ENCODE measurements at regions not wholly inside any gene's neighbourhood (a gene's known extent, or its start where the extent isn't known, plus 50 kb on each side); places are given as distances from the start of the nearest gene placed in this dataset.

- TF ChIP-seq CTCF (IDR thresholded peaks at IDR 0.05) = no peak
- Histone ChIP-seq H3K27ac (no peak overlapping the region), H3K36me3 (no peaks in the 10 kb centered on the region), H3K4me1 (no peaks in the 10 kb centered on the region), H3K27me3 (no peaks in the 10 kb centered on the region), H3K9me3 (peaks cover 1 to 11% of the 10 kb centered on the region in 2 donors), H3K4me3 (no peak overlapping the region)
- no peak for DNase-seq (ENCODE audit: low spot score)
These were observed 131.9 kb downstream of the C16orf95 start for GRCh38 chr16:87185308-87185707.

GRCh38 chr16:87185983-87186382, 131.2 kb downstream of the C16orf95 start:
- no peak overlapping the region for H3K27ac ChIP-seq
- no peak overlapping the region for H3K4me3 ChIP-seq
- DNase-seq (ENCODE audit: low spot score) = no peak
- peaks cover 4 to 17% of the 10 kb centered on the region in 2 donors for H3K9me3 ChIP-seq
- H3K4me1 ChIP-seq = no peaks in the 10 kb centered on the region
- TF ChIP-seq CTCF (IDR thresholded peaks at IDR 0.05) = no peak
- no peaks in the 10 kb centered on the region for H3K36me3 ChIP-seq
- H3K27me3 ChIP-seq = no peaks in the 10 kb centered on the region

- H3K9me3 ChIP-seq = peaks cover 4 to 18% of the 10 kb centered on the region in 2 donors
- H3K27ac ChIP-seq = no peak overlapping the region
- DNase-seq (ENCODE audit: low spot score) = no peak
- no peaks in the 10 kb centered on the region for H3K27me3 ChIP-seq
- H3K4me3 ChIP-seq = no peak overlapping the region
- H3K4me1 ChIP-seq = no peaks in the 10 kb centered on the region
- TF ChIP-seq CTCF (IDR thresholded peaks at IDR 0.05) = no peak
- no peaks in the 10 kb centered on the region for H3K36me3 ChIP-seq
These were observed 130.7 kb downstream of the C16orf95 start for GRCh38 chr16:87186446-87186845.

- Histone ChIP-seq H3K4me3 (no peak overlapping the region), H3K27me3 (no peaks in the 10 kb centered on the region), H3K4me1 (no peaks in the 10 kb centered on the region), H3K9me3 (peaks cover 4 to 18% of the 10 kb centered on the region in 2 donors), H3K36me3 (no peaks in the 10 kb centered on the region), H3K27ac (no peak overlapping the region)
- DNase-seq (ENCODE audit: low spot score) = no peak
- TF ChIP-seq CTCF (IDR thresholded peaks at IDR 0.05) = no peak
These were observed 130.2 kb downstream of the C16orf95 start for GRCh38 chr16:87186876-87187533.

GRCh38 chr16:87188104-87188503, 129.1 kb downstream of the C16orf95 start:
- H3K4me3 ChIP-seq = no peak overlapping the region
- H3K27me3 ChIP-seq = no peaks in the 10 kb centered on the region
- TF ChIP-seq CTCF (IDR thresholded peaks at IDR 0.05) = no peak
- H3K4me1 ChIP-seq = no peaks in the 10 kb centered on the region
- no peak overlapping the region for H3K27ac ChIP-seq
- no peak for DNase-seq (ENCODE audit: low spot score)
- H3K9me3 ChIP-seq = peaks cover 4 to 18% of the 10 kb centered on the region in 2 donors
- no peaks in the 10 kb centered on the region for H3K36me3 ChIP-seq

- DNase-seq (ENCODE audit: low spot score) = no peak
- Histone ChIP-seq H3K36me3 (no peaks in the 10 kb centered on the region), H3K27me3 (no peaks in the 10 kb centered on the region), H3K4me1 (no peaks in the 10 kb centered on the region), H3K4me3 (no peak overlapping the region), H3K27ac (no peak overlapping the region), H3K9me3 (peaks cover 4 to 18% of the 10 kb centered on the region in 2 donors)
- TF ChIP-seq CTCF (IDR thresholded peaks at IDR 0.05) = no peak
These were observed 127.8 kb downstream of the C16orf95 start for GRCh38 chr16:87189426-87189825.
